Rectal smooth muscle tissue (tissue), 1 donor: ENCODE measurements at regions not wholly inside any gene's neighbourhood (a gene's known extent, or its start where the extent isn't known, plus 50 kb on each side); places are given as distances from the start of the nearest gene placed in this dataset.
"Not testable (repeated sequence)": the region's sequence is repeated elsewhere in the genome, so short reads cannot be mapped to it uniquely, and the experiment has no call there.

Source experiments
- H3K27ac ChIP-seq: one replicate; pipeline ENCODE4 v1.7.0; 2013; ENCODE audit warnings: low read depth, low read length, inconsistent platforms
- H3K27me3 ChIP-seq: one replicate; pipeline ENCODE4 v1.7.0; 2013; ENCODE audit warnings: low read length; ENCODE audit not compliant: control insufficient read depth, insufficient read depth
- H3K36me3 ChIP-seq: one replicate; pipeline ENCODE4 v1.7.0; 2013; ENCODE audit warnings: low read length; ENCODE audit not compliant: control insufficient read depth, insufficient read depth
- H3K4me1 ChIP-seq: one replicate; pipeline ENCODE4 v1.7.0; 2013; ENCODE audit warnings: low read length; ENCODE audit not compliant: control insufficient read depth, insufficient read depth
- H3K4me3 ChIP-seq: one replicate; pipeline ENCODE4 v1.7.0; 2013; ENCODE audit warnings: low read length
- H3K9ac ChIP-seq: one replicate; pipeline ENCODE4 v1.7.0; 2013; ENCODE audit warnings: low read length

- Histone ChIP-seq H3K4me3 (no peak overlapping the region), H3K27ac (no peak overlapping the region), H3K9ac (no peak overlapping the region), H3K27me3 (no peaks in the 10 kb centered on the region), H3K4me1 (no peaks in the 10 kb centered on the region), H3K36me3 (no peaks in the 10 kb centered on the region)
Measured at GRCh38 chrX:115409551-115409950, 120.0 kb downstream of the LUZP4 start.

GRCh38 chrX:115410731-115411428 is 121.4 kb downstream of the LUZP4 start:
- Histone ChIP-seq H3K4me1 (no peaks in the 10 kb centered on the region), H3K36me3 (no peaks in the 10 kb centered on the region), H3K27me3 (no peaks in the 10 kb centered on the region), H3K27ac (no peak overlapping the region), H3K4me3 (no peak overlapping the region), H3K9ac (no peak overlapping the region)

- H3K27me3 ChIP-seq: no peaks in the 10 kb centered on the region
- no peak overlapping the region for H3K27ac ChIP-seq
- H3K4me3 ChIP-seq: no peak overlapping the region
- no peaks in the 10 kb centered on the region for H3K36me3 ChIP-seq
- no peak overlapping the region for H3K9ac ChIP-seq
- H3K4me1 ChIP-seq: no peaks in the 10 kb centered on the region
Measured at GRCh38 chrX:115413246-115413878, 123.8 kb downstream of the LUZP4 start.

GRCh38 chrX:115419069-115419468 is 129.6 kb downstream of the LUZP4 start:
- H3K4me3 ChIP-seq: no peak overlapping the region
- H3K36me3 ChIP-seq: no peaks in the 10 kb centered on the region
- no peak overlapping the region for H3K27ac ChIP-seq
- H3K9ac ChIP-seq: no peak overlapping the region
- peaks cover 3% of the 10 kb centered on the region for H3K27me3 ChIP-seq
- H3K4me1 ChIP-seq: no peaks in the 10 kb centered on the region

GRCh38 chrX:115423086-115423485 is 133.6 kb downstream of the LUZP4 start:
- no peak overlapping the region for H3K9ac ChIP-seq
- H3K36me3 ChIP-seq: no peaks in the 10 kb centered on the region
- no peak overlapping the region for H3K4me3 ChIP-seq
- H3K4me1 ChIP-seq: no peaks in the 10 kb centered on the region
- H3K27ac ChIP-seq: no peak overlapping the region
- H3K27me3 ChIP-seq: peaks cover 3% of the 10 kb centered on the region

GRCh38 chrX:115425359-115425758 is 135.6 kb upstream of the PLS3 start:
- H3K27ac ChIP-seq: no peak overlapping the region
- H3K27me3 ChIP-seq: no peaks in the 10 kb centered on the region
- H3K36me3 ChIP-seq: no peaks in the 10 kb centered on the region
- H3K9ac ChIP-seq: no peak overlapping the region
- no peak overlapping the region for H3K4me3 ChIP-seq
- no peaks in the 10 kb centered on the region for H3K4me1 ChIP-seq

GRCh38 chrX:115427861-115428410 is 133.0 kb upstream of the PLS3 start:
- H3K27ac ChIP-seq: no peak overlapping the region
- no peaks in the 10 kb centered on the region for H3K4me1 ChIP-seq
- no peaks in the 10 kb centered on the region for H3K27me3 ChIP-seq
- no peak overlapping the region for H3K4me3 ChIP-seq
- H3K9ac ChIP-seq: no peak overlapping the region
- no peaks in the 10 kb centered on the region for H3K36me3 ChIP-seq

- not testable (repeated sequence) for H3K4me1 ChIP-seq, H3K36me3 ChIP-seq, H3K4me3 ChIP-seq, H3K27me3 ChIP-seq, H3K9ac ChIP-seq, H3K27ac ChIP-seq
Measured at GRCh38 chrX:115434834-115435233, 126.1 kb upstream of the PLS3 start.

GRCh38 chrX:115437841-115438595 is 123.0 kb upstream of the PLS3 start:
- Histone ChIP-seq H3K9ac (no peak overlapping the region), H3K36me3 (no peaks in the 10 kb centered on the region), H3K4me1 (no peaks in the 10 kb centered on the region), H3K27ac (no peak overlapping the region), H3K27me3 (no peaks in the 10 kb centered on the region), H3K4me3 (no peak overlapping the region)

- Histone ChIP-seq H3K4me3 (no peak overlapping the region), H3K27ac (no peak overlapping the region), H3K36me3 (no peaks in the 10 kb centered on the region), H3K4me1 (no peaks in the 10 kb centered on the region), H3K27me3 (no peaks in the 10 kb centered on the region), H3K9ac (no peak overlapping the region)
Measured at GRCh38 chrX:115448146-115448545, 112.8 kb upstream of the PLS3 start.

- H3K27ac ChIP-seq: no peak overlapping the region
- no peaks in the 10 kb centered on the region for H3K27me3 ChIP-seq
- H3K4me3 ChIP-seq: no peak overlapping the region
- H3K36me3 ChIP-seq: no peaks in the 10 kb centered on the region
- no peak overlapping the region for H3K9ac ChIP-seq
- no peaks in the 10 kb centered on the region for H3K4me1 ChIP-seq
Measured at GRCh38 chrX:115449742-115450141, 111.2 kb upstream of the PLS3 start.

- H3K36me3 ChIP-seq: no peaks in the 10 kb centered on the region
- H3K9ac ChIP-seq: no peak overlapping the region
- no peaks in the 10 kb centered on the region for H3K27me3 ChIP-seq
- H3K4me3 ChIP-seq: no peak overlapping the region
- no peak overlapping the region for H3K27ac ChIP-seq
- no peaks in the 10 kb centered on the region for H3K4me1 ChIP-seq
Measured at GRCh38 chrX:115452251-115452650, 108.7 kb upstream of the PLS3 start.
